ENCODE measurements at regions not wholly inside any gene's neighbourhood (a gene's known extent, or its start where the extent isn't known, plus 50 kb on each side); places are given as distances from the start of the nearest gene placed in this dataset.
"Not testable (repeated sequence)": the region's sequence is repeated elsewhere in the genome, so short reads cannot be mapped to it uniquely, and the experiment has no call there.

DNA sequence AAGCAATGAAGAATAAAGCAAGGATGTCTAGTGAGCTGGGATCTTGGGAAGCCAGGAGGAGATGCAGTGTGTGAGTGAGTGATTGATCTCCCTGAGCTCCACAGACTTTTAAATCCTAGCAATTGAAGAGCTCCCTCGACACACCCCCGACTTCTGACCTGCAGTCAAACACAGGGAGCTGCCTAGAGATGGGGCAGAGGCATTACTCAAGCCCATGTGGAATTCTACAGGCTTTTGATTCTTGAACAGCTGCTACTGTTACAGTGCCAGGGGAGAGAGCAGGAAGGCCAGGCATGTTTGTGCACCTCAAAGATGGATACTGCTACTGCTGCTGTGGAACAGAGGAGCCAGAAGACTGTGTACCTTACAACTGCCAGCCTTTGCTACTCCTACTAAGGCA is 1403.1 kb upstream of the ALCAM start:
- DNase-seq (ENCODE audit: low read depth in 2 of 2), result no peak

DNA sequence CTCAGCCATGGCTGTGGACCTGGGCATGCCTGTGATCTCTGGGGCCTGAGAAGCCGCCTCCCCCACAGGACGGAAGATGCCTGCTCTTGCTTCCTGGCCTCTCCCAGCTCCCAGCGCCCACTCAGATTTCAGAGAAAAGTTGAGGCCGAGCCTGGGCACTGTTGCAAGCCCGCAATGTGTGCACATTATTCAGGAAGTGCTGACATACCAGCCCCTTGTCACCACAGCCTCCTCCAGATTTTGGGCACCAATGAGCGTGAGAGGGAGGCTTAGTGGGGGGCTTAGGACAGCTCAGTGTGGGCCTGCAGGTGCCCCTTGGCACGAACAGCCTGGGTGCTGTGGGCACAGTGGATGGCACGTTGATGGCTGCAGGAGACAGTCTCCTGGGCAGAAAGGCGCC is 1400.9 kb upstream of the ALCAM start:
- no peak for DNase-seq (ENCODE audit: low read depth in 2 of 2)

DNA sequence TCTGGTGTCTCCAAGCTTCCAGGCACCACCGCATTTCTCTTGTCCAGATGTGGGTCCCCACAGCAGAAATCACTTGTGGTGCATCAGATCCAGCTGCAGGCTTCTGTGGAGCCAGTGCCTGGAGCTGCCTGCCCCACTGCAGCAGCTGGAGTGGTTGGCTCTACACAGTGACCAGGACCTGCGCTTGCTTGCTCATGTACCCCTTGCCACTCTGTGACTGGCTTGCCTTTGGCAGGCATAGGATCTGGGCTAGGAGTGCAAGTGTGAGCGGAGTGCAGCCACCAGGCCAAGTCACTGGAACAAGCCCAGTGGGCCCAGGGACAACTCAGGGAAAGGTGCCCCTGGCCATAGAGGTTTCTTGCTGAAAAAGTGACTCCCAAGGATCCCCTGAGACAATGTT is 1400.0 kb upstream of the ALCAM start:
- DNase-seq (ENCODE audit: low read depth in 2 of 2), result no peak

DNA sequence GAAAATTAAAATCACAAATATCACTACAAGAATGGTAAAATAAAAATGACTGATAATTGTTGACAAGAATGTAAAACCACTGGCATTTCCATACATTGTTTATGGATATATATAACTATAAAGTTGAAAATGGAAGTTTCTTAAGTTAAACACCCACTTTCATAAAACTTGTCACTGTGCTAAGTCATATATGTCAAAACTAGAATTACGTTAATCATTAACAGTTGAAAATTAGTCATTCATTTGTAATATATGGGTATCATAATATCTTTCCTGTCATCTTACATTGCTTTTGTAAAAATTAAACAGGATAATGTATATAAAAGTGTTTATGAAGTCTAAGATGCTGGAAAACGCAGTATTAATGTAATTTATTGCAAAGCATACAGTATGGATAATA is 1398.6 kb upstream of the ALCAM start:
- DNase-seq (ENCODE audit: low read depth in 2 of 2), result no peak

DNA sequence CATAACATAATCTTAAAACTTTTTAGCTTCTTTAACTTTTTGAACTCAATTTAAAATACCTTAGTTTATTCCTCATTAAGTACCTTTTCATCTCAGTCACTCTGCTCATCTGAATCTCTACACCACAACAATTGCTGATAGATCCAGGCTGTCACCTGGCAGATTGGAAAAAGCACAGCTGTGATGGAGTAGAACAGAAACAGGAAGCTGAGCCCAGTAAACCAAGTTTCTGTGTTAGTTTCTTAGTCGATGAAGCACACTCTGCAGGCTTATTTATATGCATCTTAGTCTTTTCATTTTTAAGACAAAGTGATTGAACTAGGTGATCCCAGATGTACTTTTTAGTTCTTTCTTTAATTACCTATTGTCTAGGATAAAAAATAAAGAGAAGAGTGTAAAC is 1398.0 kb upstream of the ALCAM start:
- no peak for DNase-seq (ENCODE audit: low read depth in 2 of 2)

DNA sequence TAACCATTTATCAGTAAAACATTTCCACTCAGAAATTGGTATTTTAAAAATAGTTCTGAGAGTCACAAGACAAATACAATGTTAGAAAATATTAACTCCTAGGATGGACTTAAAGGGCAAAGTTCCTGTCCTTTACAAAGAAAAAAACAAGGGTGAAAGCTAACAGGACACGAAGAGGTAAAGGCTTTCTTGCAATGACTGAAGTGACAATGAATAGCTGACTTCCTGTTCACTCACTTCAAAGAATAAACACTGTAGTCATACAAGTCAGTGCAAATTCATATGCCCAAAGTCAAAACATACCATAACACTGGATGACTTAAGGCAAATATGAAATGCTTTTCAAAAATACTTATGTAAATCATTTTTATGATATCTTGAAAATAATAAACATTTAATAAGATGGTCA is 1389.8 kb upstream of the ALCAM start:
- DNase-seq (ENCODE audit: low read depth in 2 of 2), result no peak

DNA sequence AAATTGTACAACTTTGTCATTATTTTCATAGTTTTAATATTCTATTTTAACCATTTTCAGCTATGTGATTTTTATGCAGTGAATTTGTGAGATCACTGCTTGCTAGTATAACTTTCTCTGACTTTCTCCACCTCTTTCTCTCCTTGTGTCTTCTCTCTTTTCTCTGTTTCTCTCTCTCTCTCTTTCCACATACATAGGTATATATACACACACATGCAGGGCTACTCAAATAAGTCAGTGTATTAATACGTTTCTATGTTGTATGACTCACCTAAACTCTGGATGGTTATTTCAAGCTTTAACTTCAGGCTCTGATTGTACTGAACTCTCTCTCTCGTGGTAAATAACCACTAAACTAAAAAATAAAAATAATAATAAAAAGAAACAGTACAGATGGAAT is 1389.3 kb upstream of the ALCAM start:
- no peak for DNase-seq (ENCODE audit: low read depth in 2 of 2)

GRCh38 chr3:103991461-103992115 is 1375.1 kb upstream of the ALCAM start:
- DNase-seq (ENCODE audit: low read depth in 2 of 2), result peak in 1 of 2 donors; percentile 17

- no peak for DNase-seq (ENCODE audit: low read depth in 2 of 2)
Observed at GRCh38 chr3:103992469-103992868, 1374.2 kb upstream of the ALCAM start.

GRCh38 chr3:104004956-104005355 is 1361.8 kb upstream of the ALCAM start:
- DNase-seq (ENCODE audit: low read depth in 2 of 2), result no peak

- no peak for DNase-seq (ENCODE audit: low read depth in 2 of 2)
Observed at GRCh38 chr3:104005815-104006214, 1360.9 kb upstream of the ALCAM start.

DNA sequence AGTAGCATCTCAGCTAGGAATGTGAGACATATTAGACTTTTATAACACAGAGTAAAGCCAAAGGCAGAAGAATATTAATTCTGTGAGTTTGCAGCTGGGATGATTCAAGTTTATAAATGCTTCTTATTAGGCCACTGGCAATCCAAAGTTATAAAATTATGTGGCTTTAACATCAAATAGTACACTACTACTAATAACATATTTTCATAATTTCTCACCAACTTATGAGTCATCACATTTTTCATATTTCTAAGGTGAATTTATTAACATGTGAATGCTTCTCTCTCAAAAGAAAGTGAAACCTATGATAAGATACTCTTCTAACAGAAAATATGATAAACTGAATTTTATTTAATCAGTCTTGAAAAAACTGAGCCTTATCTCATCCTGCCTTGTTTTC is 1348.2 kb upstream of the ALCAM start:
- DNase-seq (ENCODE audit: low read depth in 2 of 2), result no peak

DNA sequence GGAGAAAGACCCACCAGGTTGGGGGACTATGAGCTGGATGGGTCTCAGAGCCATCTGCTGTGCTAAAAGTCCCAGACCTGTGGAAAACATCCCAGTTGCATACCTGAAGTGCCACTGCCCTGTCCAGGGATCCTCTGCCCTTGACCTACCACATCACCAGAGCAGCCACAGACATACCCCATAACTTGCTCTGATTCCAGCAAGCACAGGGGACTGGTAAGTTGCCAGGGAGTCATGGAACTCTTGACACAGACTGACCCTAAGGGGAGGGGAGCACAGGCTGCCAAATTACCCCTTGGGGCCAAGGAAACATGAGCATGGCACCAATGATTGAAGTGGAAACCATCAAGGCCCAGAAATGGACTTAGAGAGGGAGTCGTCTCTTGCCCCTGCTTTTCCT is 1335.1 kb upstream of the ALCAM start:
- DNase-seq (ENCODE audit: low read depth in 2 of 2), result no peak

- no peak for DNase-seq (ENCODE audit: low read depth in 2 of 2)
Observed at GRCh38 chr3:104032283-104032682, 1334.4 kb upstream of the ALCAM start.

- DNase-seq (ENCODE audit: low read depth in 2 of 2), result no peak
Observed at GRCh38 chr3:104040896-104041295, 1325.8 kb upstream of the ALCAM start.

- not testable (repeated sequence) for DNase-seq (ENCODE audit: low read depth in 2 of 2)
Observed at GRCh38 chr3:104043001-104043543, 1323.6 kb upstream of the ALCAM start.

DNA sequence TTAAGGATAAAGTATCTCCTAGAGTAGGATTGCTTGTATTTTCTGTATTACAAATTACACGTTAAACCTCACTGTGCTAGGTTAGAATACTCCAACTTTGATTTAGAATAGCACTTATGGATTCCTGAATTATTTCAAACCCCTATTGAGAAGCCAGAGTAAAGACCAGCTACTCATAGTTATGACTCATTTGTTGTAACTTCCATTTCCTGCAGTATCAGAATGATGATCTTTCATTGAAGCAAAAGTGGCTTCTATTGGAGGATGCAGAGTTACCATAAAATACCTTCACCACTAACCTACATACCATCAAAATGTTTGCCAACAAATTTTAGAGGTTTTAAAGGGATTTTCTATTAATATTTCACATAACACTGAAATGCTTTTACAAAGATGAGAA is 1322.7 kb upstream of the ALCAM start:
- no peak for DNase-seq (ENCODE audit: low read depth in 2 of 2)

DNA sequence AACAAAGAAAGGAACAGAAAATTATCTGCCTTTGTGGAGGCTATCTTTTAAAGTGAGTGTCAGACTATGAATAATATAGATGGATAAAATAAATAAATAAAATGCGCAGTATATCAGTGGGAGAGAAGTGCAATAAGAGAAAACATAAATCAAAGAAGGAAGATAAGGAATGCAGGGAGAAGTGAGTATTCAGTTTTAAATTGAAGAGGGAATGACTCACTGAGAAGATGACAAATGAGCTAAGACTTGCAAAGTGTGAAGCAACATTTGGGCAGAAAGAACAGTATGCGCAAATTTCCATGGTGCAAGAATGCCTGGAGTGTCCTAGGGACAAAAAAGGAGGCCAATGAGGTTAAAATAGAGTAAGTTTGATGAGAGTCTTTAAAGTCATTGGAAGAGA is 1300.1 kb upstream of the ALCAM start:
- no peak for DNase-seq (ENCODE audit: low read depth in 2 of 2)

GRCh38 chr3:104069114-104069513 is 1297.6 kb upstream of the ALCAM start:
- DNase-seq (ENCODE audit: low read depth in 2 of 2), result no peak

GRCh38 chr3:104070906-104071305 is 1295.8 kb upstream of the ALCAM start:
- no peak for DNase-seq (ENCODE audit: low read depth in 2 of 2)

DNA sequence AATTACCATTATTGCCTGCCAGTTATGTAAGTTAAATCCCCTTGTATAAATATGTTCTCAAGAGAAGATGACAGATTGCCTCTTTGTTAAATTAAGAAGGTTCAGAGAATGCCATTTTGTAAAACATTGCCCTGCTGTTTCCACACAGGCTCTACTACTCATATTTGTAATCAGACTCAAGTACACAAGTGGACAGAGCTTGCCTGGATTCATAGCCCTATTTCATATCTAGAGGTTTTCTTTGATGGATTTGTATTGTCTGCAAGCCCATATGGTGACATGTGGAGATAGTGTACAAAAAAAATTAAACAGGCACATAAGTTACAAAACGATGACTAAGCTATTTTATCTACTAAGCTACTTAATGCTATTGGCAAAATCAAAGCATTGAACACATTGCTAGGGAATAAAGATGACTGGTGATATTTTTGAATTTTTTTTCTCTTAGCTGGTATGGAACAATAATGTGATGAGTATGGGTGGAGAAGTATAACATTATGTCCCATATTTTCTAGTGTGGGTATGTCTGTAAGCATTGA is 1286.6 kb upstream of the ALCAM start:
- DNase-seq (ENCODE audit: low read depth in 2 of 2), result no peak

- no peak for DNase-seq (ENCODE audit: low read depth in 2 of 2)
Observed at GRCh38 chr3:104088738-104089137, 1278.0 kb upstream of the ALCAM start.

GRCh38 chr3:104089987-104090386 is 1276.7 kb upstream of the ALCAM start:
- not testable (repeated sequence) for DNase-seq (ENCODE audit: low read depth in 2 of 2)

- no peak for DNase-seq (ENCODE audit: low read depth in 2 of 2)
Observed at GRCh38 chr3:104101736-104102135, 1265.0 kb upstream of the ALCAM start.

Measured in dermis microvascular lymphatic vessel endothelial cell (primary cell).